OCI-LY1 (cell line): ENCODE measurements at regions not wholly inside any gene's neighbourhood (a gene's known extent, or its start where the extent isn't known, plus 50 kb on each side); places are given as distances from the start of the nearest gene placed in this dataset.

ENCODE experiments used
- H2AFZ ChIP-seq: fragments of 200-600 bp; sonication (generic), shearing (Covaris generic); 2 replicates; pipeline ENCODE4 v1.6.0; 2014; ENCODE audit warnings: antibody characterized with exemption, mild to moderate bottlenecking, low read length
- H3F3A ChIP-seq: fragments of 200-600 bp; sonication (generic), shearing (Covaris generic); 2 replicates; pipeline ENCODE4 v1.6.0; 2014; ENCODE audit warnings: mild to moderate bottlenecking, antibody characterized with exemption, low read length, moderate library complexity; ENCODE audit not compliant: insufficient read depth
- H3K27ac ChIP-seq: fragments of 200-600 bp; sonication (generic); 2 replicates; pipeline ENCODE4 v1.5.1; 2014; ENCODE audit warnings: low read length, mixed run types, mild to moderate bottlenecking, low read depth; ENCODE audit not compliant: poor library complexity, severe bottlenecking
- H3K27me3 ChIP-seq: fragments of 200-600 bp; sonication (generic); 2 replicates; pipeline ENCODE4 v1.6.0; 2014; ENCODE audit warnings: antibody characterized with exemption, mild to moderate bottlenecking, low read length, moderate library complexity; ENCODE audit not compliant: insufficient read depth
- H3K36me3 ChIP-seq: fragments of 200-600 bp; sonication (generic); 2 replicates; pipeline ENCODE4 v1.6.1; 2014; ENCODE audit warnings: mild to moderate bottlenecking, antibody characterized with exemption, low read length, moderate library complexity, mixed read lengths; ENCODE audit not compliant: insufficient read depth
- H3K4me1 ChIP-seq: fragments of 200-600 bp; sonication (generic); 2 replicates; pipeline ENCODE4 v1.5.1; 2014; ENCODE audit warnings: mild to moderate bottlenecking, low read length, moderate library complexity; ENCODE audit not compliant: insufficient read depth, severe bottlenecking
- H3K4me2 ChIP-seq: fragments of 200-600 bp; sonication (generic), shearing (Covaris generic); 2 replicates; pipeline ENCODE4 v1.6.1; 2014; ENCODE audit warnings: low read length
- H3K4me3 ChIP-seq: fragments of 200-600 bp; sonication (generic); 2 replicates; pipeline ENCODE4 v1.5.1; 2014; ENCODE audit warnings: low read length, low read depth, mild to moderate bottlenecking, mixed read lengths; ENCODE audit not compliant: poor library complexity, severe bottlenecking
- H3K79me2 ChIP-seq: fragments of 200-600 bp; shearing (Covaris generic); 2 replicates; pipeline ENCODE4 v1.6.1; 2016; ENCODE audit warnings: mixed run types, low read length, mixed read lengths; ENCODE audit not compliant: insufficient read depth
- H3K9ac ChIP-seq: fragments of 200-600 bp; sonication (generic), shearing (Covaris generic); 2 replicates; pipeline ENCODE4 v1.6.1; 2014; ENCODE audit warnings: mild to moderate bottlenecking, low read length, mixed read lengths
- H3K9me2 ChIP-seq: fragments of 200-600 bp; sonication (generic), shearing (Covaris generic); 2 replicates; pipeline ENCODE4 v1.6.1; 2014; ENCODE audit warnings: low read depth, mild to moderate bottlenecking, low read length, mixed read lengths
- H3K9me3 ChIP-seq: fragments of 200-600 bp; shearing (Covaris generic); 2 replicates; pipeline ENCODE4 v1.6.1; 2014; ENCODE audit warnings: low read length, mixed read lengths
- H4K20me1 ChIP-seq: fragments of 200-600 bp; sonication (generic), shearing (Covaris generic); 2 replicates; pipeline ENCODE4 v1.6.0; 2016; ENCODE audit warnings: mild to moderate bottlenecking, low read length; ENCODE audit not compliant: insufficient read depth
- EZH2 ChIP-seq: fragments of 200-600 bp; sonication (generic), shearing (Covaris generic); IDR thresholded peaks from 2 replicates; pipeline ENCODE4 v1.8.0; 2017; ENCODE audit warnings: borderline replicate concordance, mixed run types, mild to moderate bottlenecking, antibody characterized with exemption, low read length, moderate library complexity, mixed read lengths
- TF ChIP-seq, protein P1 (sequence below): fragments of 200-600 bp; sonication (generic), shearing (Covaris generic); IDR thresholded peaks from 2 replicates; pipeline ENCODE4 v1.5.1; 2017; ENCODE audit warnings: mild to moderate bottlenecking, antibody characterized with exemption, low read length, moderate library complexity, mixed read lengths

DNA sequence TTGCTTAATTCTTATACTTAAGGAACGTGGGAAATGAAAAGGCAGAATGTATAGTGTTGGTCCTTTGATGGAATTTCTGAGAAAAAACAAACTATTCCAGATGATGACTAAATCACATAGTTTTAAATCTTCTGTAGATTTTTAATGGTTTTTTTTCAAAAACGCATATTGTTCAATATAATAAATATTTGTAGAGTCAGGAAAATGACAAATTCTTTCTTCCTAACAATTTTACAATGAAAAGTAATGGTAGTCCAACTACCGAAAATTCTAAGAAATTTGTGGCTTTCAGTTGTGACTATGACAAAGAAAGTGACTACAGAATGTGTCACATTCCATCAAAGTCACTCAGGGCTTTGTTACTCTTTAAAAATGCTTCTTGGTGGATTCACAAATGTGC is 164.8 kb upstream of the PITX2 start:
- Histone ChIP-seq H3K9me3 (no peaks in the 10 kb centered on the region), H3K4me1 (peaks cover 6% of the 10 kb centered on the region), H2AFZ (no peak overlapping the region), H4K20me1 (no peaks in the 10 kb centered on the region), H3K4me3 (no peak overlapping the region), H3K4me2 (no peak overlapping the region), H3K27me3 (no peaks in the 10 kb centered on the region), H3K36me3 (no peaks in the 10 kb centered on the region), H3K79me2 (no peaks in the 10 kb centered on the region), H3F3A (no peaks in the 10 kb centered on the region), H3K27ac (no peak overlapping the region), H3K9ac (no peak overlapping the region), H3K9me2 (no peaks in the 10 kb centered on the region)
- TF ChIP-seq EZH2 = no peak
- TF ChIP-seq, protein P1, sequence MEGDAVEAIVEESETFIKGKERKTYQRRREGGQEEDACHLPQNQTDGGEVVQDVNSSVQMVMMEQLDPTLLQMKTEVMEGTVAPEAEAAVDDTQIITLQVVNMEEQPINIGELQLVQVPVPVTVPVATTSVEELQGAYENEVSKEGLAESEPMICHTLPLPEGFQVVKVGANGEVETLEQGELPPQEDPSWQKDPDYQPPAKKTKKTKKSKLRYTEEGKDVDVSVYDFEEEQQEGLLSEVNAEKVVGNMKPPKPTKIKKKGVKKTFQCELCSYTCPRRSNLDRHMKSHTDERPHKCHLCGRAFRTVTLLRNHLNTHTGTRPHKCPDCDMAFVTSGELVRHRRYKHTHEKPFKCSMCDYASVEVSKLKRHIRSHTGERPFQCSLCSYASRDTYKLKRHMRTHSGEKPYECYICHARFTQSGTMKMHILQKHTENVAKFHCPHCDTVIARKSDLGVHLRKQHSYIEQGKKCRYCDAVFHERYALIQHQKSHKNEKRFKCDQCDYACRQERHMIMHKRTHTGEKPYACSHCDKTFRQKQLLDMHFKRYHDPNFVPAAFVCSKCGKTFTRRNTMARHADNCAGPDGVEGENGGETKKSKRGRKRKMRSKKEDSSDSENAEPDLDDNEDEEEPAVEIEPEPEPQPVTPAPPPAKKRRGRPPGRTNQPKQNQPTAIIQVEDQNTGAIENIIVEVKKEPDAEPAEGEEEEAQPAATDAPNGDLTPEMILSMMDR = no peak

DNA sequence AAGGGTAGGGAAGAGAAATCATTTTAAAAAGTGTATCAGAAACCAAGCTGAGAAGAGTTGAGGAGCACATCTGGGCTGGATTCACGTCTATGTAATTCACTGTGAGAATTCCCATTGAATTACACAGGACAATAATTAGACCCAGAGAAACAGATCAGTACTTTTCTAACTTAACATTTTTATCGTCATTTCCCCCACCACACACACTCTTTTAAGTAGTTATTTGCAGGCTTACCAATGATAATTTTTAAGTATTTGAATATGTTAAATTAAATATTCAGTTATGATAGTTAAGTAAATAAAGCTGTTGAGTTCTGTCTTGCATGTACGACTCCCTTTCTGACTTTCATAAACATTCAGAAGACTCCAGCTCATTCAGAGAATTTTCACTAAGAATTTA is 165.4 kb upstream of the PITX2 start:
- no peaks in the 10 kb centered on the region for H3K27me3 ChIP-seq
- no peaks in the 10 kb centered on the region for H3K79me2 ChIP-seq
- H3K27ac ChIP-seq = no peak overlapping the region
- H3K4me1 ChIP-seq = peaks cover 6% of the 10 kb centered on the region
- H3K4me2 ChIP-seq = no peak overlapping the region
- H3F3A ChIP-seq = no peaks in the 10 kb centered on the region
- no peaks in the 10 kb centered on the region for H3K9me3 ChIP-seq
- no peaks in the 10 kb centered on the region for H3K36me3 ChIP-seq
- H2AFZ ChIP-seq = no peak overlapping the region
- H3K9me2 ChIP-seq = no peaks in the 10 kb centered on the region
- H3K9ac ChIP-seq = no peak overlapping the region
- H4K20me1 ChIP-seq = no peaks in the 10 kb centered on the region
- no peak overlapping the region for H3K4me3 ChIP-seq
- no peak for TF ChIP-seq EZH2
- TF ChIP-seq, protein P1 = no peak

DNA sequence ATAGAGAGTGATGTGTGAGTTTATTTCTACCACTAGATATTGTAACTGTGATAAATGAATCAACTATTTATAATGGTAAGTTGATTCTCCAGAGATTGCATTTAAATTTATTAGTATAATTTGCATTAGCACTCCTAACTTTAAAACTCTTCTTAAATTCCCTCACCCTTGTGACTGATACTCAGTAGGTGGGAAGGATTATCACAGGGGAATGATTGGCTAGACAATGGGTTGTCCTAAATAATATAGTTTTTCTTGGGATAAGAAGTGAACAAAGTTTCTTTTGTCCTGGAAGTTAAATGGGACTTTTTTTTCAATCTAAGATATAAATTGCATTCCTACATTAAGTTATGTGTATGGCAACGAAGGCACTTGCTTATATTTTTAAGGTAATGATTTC is 169.2 kb upstream of the PITX2 start:
- no peak for TF ChIP-seq EZH2
- Histone ChIP-seq H3K4me2 (no peak overlapping the region), H3K9me2 (no peaks in the 10 kb centered on the region), H3F3A (no peaks in the 10 kb centered on the region), H3K9me3 (no peaks in the 10 kb centered on the region), H4K20me1 (no peaks in the 10 kb centered on the region), H3K27ac (no peak overlapping the region), H3K36me3 (no peaks in the 10 kb centered on the region), H3K9ac (no peak overlapping the region), H3K27me3 (no peaks in the 10 kb centered on the region), H2AFZ (no peak overlapping the region), H3K79me2 (no peaks in the 10 kb centered on the region), H3K4me1 (peaks cover 23% of the 10 kb centered on the region), H3K4me3 (no peak overlapping the region)

DNA sequence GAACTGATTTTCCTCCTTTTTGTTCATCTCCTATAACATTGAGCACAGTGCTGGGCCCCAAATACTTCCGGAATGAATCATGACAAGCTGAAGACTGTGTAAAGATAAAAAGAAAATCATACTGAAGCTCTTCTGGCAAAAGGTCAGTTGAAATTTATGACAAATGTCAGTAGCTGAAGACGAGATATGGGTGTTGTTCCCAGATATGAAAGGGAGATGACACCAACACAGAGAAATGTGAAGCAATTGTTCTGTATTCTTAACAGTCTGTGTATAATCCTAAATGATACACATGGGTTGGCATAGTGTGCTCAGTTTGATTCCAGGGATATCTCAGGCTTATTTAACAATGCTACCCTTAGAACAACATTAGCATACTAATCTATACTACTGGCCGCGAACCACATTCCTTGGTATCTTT is 170.5 kb upstream of the PITX2 start:
- Histone ChIP-seq H3K27ac (no peak overlapping the region), H3K9ac (no peak overlapping the region), H2AFZ (no peak overlapping the region), H3F3A (no peaks in the 10 kb centered on the region), H3K79me2 (no peaks in the 10 kb centered on the region), H4K20me1 (no peaks in the 10 kb centered on the region), H3K9me3 (no peaks in the 10 kb centered on the region), H3K4me2 (no peak overlapping the region), H3K36me3 (no peaks in the 10 kb centered on the region), H3K9me2 (no peaks in the 10 kb centered on the region), H3K4me3 (no peak overlapping the region), H3K4me1 (peaks cover 23% of the 10 kb centered on the region), H3K27me3 (no peaks in the 10 kb centered on the region)
- TF ChIP-seq EZH2 = no peak
- TF ChIP-seq, protein P1 = no peak
